T-helper 17 cell (primary cell): ENCODE measurements at regions not wholly inside any gene's neighbourhood (a gene's known extent, or its start where the extent isn't known, plus 50 kb on each side); places are given as distances from the start of the nearest gene placed in this dataset.
"Not testable (repeated sequence)": the region's sequence is repeated elsewhere in the genome, so short reads cannot be mapped to it uniquely, and the experiment has no call there.

Source experiments
- ATAC-seq: fragments of 150-1000 bp; cut with Tn5 transposase; 2 replicates; pipeline ENCODE4 v1.10.0; 2021; ENCODE audit warnings: mild to moderate bottlenecking, moderate library complexity
- DNase-seq, 3 donors: peaks; one replicate each; pipeline versions ENCODE4 v3.0.0 to v3.0.0-alpha.2; 2020 to 2021
- H3K9me3 ChIP-seq: one replicate; pipeline ENCODE4 v1.7.0; 2013; ENCODE audit warnings: low read length, mild to moderate bottlenecking; ENCODE audit not compliant: control insufficient read depth, poor library complexity, severe bottlenecking
- H3K27ac Mint-ChIP-seq: one replicate; pipeline ENCODE4 v1.8.0; 2022; ENCODE audit warnings: mild to moderate bottlenecking, moderate library complexity, mixed read lengths
- H3K27me3 Mint-ChIP-seq: one replicate; pipeline ENCODE4 v1.8.0; 2022; ENCODE audit warnings: mixed read lengths
- H3K36me3 Mint-ChIP-seq: one replicate; pipeline ENCODE4 v1.8.0; 2022; ENCODE audit warnings: low read depth, mixed read lengths
- H3K4me1 Mint-ChIP-seq: one replicate; pipeline ENCODE4 v1.8.0; 2022; ENCODE audit warnings: mild to moderate bottlenecking, mixed read lengths
- H3K4me3 Mint-ChIP-seq: one replicate; pipeline ENCODE4 v1.8.0; 2022; ENCODE audit warnings: mild to moderate bottlenecking, moderate library complexity, mixed read lengths

GRCh38 chr11:96798445-96798844, 408.6 kb downstream of the JRKL start:
- ATAC-seq: no peak
- no peak for DNase-seq
- no peaks in the 10 kb centered on the region for H3K27me3 Mint-ChIP-seq
- H3K27ac Mint-ChIP-seq: no peak overlapping the region
- no peaks in the 10 kb centered on the region for H3K36me3 Mint-ChIP-seq
- H3K9me3 ChIP-seq: no peaks in the 10 kb centered on the region
- no peak overlapping the region for H3K4me3 Mint-ChIP-seq
- no peaks in the 10 kb centered on the region for H3K4me1 Mint-ChIP-seq

DNA sequence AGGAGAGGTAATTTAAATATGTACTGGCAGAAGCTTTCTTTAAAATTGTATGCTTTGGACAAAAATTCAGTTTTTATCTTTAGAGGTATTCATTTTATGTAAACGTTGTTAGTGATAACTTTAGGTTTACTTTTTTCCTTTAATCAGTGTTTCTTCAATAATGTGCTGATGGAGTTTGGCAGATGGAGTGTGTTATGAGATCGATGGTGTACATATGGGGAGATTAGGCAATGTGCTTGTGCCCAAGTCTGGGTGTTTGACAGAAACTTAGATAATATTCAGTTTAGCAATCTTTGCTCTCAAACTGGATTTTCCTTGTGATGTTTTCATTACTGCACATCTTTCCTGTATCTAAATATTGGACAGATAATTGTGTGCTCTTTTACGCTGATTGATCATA, 425.4 kb downstream of the JRKL start:
- no peaks in the 10 kb centered on the region for H3K9me3 ChIP-seq
- Mint-ChIP-seq H3K27me3 (no peaks in the 10 kb centered on the region), H3K4me1 (no peaks in the 10 kb centered on the region), H3K36me3 (no peaks in the 10 kb centered on the region), H3K27ac (no peak overlapping the region), H3K4me3 (no peak overlapping the region)
- ATAC-seq (no peak), DNase-seq (no peak)

GRCh38 chr11:96817482-96818399, 427.9 kb downstream of the JRKL start:
- no peaks in the 10 kb centered on the region for H3K9me3 ChIP-seq
- no peak for ATAC-seq
- DNase-seq: no peak
- Mint-ChIP-seq H3K4me3 (no peak overlapping the region), H3K27me3 (no peaks in the 10 kb centered on the region), H3K4me1 (no peaks in the 10 kb centered on the region), H3K27ac (no peak overlapping the region), H3K36me3 (no peaks in the 10 kb centered on the region)

DNA sequence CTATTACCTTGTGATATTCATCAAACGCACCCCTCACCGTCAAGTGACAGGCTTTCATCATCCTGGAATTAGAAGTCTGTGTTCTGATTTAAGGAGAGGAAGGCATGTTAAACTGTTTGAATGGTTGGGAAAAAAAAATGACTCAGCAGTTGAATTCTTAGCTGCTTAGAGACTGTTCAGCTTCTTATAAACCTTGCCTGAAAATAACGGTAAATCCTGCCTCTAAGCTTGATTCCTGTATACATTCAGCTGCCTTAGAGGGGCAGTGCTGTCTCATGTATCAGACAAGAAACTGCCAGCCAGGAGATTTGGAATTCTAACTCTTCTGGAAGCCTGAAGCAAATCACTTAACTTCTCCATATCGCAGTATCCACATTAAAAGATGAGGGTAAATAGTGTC, 437.4 kb downstream of the JRKL start:
- Mint-ChIP-seq H3K27me3 (no peaks in the 10 kb centered on the region), H3K4me3 (no peak overlapping the region), H3K36me3 (no peaks in the 10 kb centered on the region), H3K27ac (no peak overlapping the region), H3K4me1 (no peaks in the 10 kb centered on the region)
- H3K9me3 ChIP-seq: no peaks in the 10 kb centered on the region
- no peak for ATAC-seq
- DNase-seq: no peak

GRCh38 chr11:96841792-96842191, 452.0 kb downstream of the JRKL start:
- ATAC-seq (no peak), DNase-seq (no peak)
- Mint-ChIP-seq H3K36me3 (no peaks in the 10 kb centered on the region), H3K27me3 (no peaks in the 10 kb centered on the region), H3K4me1 (no peaks in the 10 kb centered on the region), H3K27ac (no peak overlapping the region), H3K4me3 (no peak overlapping the region)
- no peaks in the 10 kb centered on the region for H3K9me3 ChIP-seq

DNA sequence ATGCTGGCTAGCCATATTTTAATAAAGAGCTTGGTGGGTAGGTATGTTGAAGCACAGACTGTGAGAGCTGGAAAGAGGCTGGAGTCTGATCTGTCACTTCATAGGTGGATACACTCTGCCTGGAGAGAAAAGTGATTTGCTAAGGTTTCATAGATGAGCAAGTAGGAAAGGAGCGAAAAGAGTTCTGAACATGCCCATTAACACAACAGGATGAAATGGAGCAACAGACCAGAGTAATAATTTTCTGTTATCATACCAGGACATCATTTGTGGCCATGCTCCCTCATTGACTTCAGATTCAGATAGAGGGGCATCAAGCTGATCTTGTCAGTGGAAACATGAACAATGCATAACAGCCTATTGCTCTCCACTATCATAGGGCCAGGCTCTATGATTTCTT, 452.9 kb downstream of the JRKL start:
- Mint-ChIP-seq H3K27ac (no peak overlapping the region), H3K36me3 (no peaks in the 10 kb centered on the region), H3K27me3 (no peaks in the 10 kb centered on the region), H3K4me1 (no peaks in the 10 kb centered on the region), H3K4me3 (no peak overlapping the region)
- no peak for ATAC-seq
- no peak for DNase-seq
- H3K9me3 ChIP-seq: no peaks in the 10 kb centered on the region

DNA sequence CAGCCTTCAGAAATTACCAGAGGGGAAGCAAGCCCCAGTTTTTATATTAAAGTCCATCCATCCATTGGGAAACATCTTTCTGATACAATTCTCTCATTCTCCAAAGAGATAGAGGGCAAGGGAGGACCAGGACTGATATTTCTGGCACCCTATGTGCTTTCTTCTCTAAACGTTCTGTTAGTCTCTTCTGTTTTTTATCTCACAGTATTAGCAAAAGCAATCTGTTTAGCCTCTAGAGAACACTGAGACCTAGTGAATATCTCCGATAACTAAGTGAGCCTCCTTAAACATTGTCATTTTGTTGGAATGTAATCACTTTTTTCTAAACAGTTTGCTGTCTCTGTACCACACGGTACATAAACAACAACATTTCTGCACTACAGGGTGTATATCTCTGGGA, 464.6 kb downstream of the JRKL start:
- H3K9me3 ChIP-seq: no peaks in the 10 kb centered on the region
- Mint-ChIP-seq H3K4me3 (no peak overlapping the region), H3K27me3 (no peaks in the 10 kb centered on the region), H3K4me1 (no peaks in the 10 kb centered on the region), H3K27ac (no peak overlapping the region), H3K36me3 (no peaks in the 10 kb centered on the region)
- ATAC-seq (no peak), DNase-seq (no peak)

- not testable (repeated sequence) for H3K27ac Mint-ChIP-seq, ATAC-seq, H3K4me3 Mint-ChIP-seq, DNase-seq, H3K4me1 Mint-ChIP-seq, H3K9me3 ChIP-seq, H3K27me3 Mint-ChIP-seq, H3K36me3 Mint-ChIP-seq
Measured at GRCh38 chr11:96861722-96862121, 471.9 kb downstream of the JRKL start.

GRCh38 chr11:96863520-96863919, 473.7 kb downstream of the JRKL start:
- Mint-ChIP-seq H3K4me1 (no peaks in the 10 kb centered on the region), H3K27ac (no peak overlapping the region), H3K4me3 (no peak overlapping the region), H3K27me3 (no peaks in the 10 kb centered on the region), H3K36me3 (no peaks in the 10 kb centered on the region)
- no peak for ATAC-seq
- H3K9me3 ChIP-seq: peaks cover 3% of the 10 kb centered on the region
- DNase-seq: no peak

DNA sequence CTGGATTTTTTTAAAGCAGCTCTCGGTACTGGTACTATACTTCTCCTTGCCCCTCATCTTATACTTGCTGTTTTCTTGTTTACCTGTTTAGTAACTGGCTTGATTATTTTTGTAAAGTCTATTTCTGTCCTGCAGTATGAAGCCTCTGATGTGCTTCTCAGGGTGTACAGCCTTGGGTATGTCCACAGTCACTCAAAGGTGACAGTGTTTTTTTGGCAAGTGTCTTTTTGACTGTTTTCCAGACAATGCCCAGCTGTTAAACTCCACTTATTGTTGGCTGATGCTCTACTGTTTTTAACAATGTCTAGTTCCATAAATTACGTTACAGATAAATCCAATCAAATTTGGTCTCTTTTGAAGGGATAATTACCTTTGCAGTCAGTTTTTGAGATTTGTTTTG, 475.2 kb downstream of the JRKL start:
- DNase-seq: no peak
- ATAC-seq: no peak
- Mint-ChIP-seq H3K27me3 (no peaks in the 10 kb centered on the region), H3K4me3 (no peak overlapping the region), H3K27ac (no peak overlapping the region), H3K36me3 (no peaks in the 10 kb centered on the region), H3K4me1 (no peaks in the 10 kb centered on the region)
- peaks cover 3% of the 10 kb centered on the region for H3K9me3 ChIP-seq

DNA sequence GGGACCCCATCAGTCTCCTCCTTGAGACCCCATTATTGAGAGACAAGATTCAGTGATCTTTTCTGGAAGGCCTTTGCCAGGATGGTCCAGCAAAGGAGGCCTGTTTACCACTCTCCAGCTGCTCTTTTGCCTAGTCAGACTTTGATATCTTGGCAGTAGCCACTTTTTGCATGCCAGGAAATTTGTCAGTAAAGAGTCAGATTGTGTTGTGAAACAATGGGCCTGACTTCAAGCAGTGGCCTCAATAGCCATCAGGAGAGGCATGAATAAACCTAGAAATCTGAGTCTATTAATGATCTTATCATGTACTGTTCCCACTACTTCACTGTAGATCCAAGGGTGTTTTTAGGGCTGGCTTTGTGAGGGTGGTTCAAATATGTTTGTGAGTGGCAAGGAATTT, 479.4 kb downstream of the JRKL start:
- H3K9me3 ChIP-seq: peaks cover 3% of the 10 kb centered on the region
- Mint-ChIP-seq H3K36me3 (no peaks in the 10 kb centered on the region), H3K4me1 (no peaks in the 10 kb centered on the region), H3K27ac (no peak overlapping the region), H3K27me3 (no peaks in the 10 kb centered on the region), H3K4me3 (no peak overlapping the region)
- ATAC-seq: no peak
- DNase-seq: no peak

DNA sequence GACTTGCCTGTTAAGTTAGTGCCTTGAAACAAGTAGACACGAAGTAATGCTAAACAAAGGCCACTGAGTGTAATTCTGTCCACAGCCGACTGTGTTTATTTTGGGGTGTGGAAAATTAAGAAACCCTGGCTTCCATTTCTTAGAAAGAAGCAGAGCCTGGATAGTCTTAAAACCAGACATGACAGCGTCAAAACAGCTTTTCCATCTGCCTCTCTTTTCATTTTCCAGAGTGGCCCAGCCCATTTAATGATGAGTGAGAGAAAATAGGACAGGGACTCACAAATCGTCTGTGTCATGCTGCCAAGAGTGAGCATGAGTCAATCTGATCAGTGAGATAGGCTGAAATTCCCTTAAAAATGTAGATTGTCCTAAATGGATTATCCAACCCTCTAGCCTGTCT, 485.9 kb downstream of the JRKL start:
- H3K27ac Mint-ChIP-seq: no peak overlapping the region
- ATAC-seq: no peak
- no peaks in the 10 kb centered on the region for H3K27me3 Mint-ChIP-seq
- no peak overlapping the region for H3K4me3 Mint-ChIP-seq
- no peaks in the 10 kb centered on the region for H3K9me3 ChIP-seq
- H3K4me1 Mint-ChIP-seq: no peaks in the 10 kb centered on the region
- H3K36me3 Mint-ChIP-seq: no peaks in the 10 kb centered on the region
- no peak for DNase-seq

DNA sequence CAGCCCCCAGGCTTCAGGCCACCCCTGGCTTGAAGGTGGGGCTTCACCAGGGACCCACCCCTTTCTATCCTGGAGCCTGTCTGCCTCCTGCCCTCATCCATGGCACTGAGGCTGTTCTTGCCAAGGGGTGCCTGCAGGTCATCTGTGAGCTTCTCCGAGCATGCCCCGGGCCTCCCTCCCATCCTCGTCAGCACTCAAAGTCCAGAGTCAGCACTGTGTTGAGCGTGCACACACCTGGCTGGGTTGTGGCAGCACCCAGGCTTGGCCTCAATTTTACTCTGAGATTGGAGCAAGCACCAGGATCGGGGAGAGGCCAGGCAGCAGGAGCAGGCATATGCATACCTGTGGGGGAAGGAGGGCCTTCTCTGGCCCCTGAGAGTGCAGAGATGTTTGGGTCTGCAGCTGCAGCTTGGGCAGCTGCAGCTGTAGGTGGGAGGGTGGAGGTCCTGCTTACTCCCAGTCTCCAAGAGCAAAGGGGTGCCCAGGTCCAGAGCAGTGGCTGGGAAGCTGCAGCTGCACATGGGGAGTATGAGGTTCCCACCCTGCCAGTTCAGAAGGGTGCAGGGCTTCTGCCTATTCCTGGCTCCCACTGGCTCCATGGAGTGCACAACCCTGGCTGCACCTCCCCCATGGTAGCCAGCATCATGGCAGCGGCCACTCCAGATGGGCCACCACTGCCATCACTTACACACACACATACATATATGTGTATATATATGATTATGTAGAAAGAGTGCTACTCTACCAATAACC, 488.7 kb downstream of the JRKL start:
- no peak for ATAC-seq
- Mint-ChIP-seq H3K27me3 (no peaks in the 10 kb centered on the region), H3K4me1 (no peaks in the 10 kb centered on the region), H3K4me3 (no peak overlapping the region), H3K27ac (no peak overlapping the region), H3K36me3 (no peaks in the 10 kb centered on the region)
- H3K9me3 ChIP-seq: no peaks in the 10 kb centered on the region
- no peak for DNase-seq

- H3K27ac Mint-ChIP-seq, H3K36me3 Mint-ChIP-seq, H3K27me3 Mint-ChIP-seq, DNase-seq, H3K4me1 Mint-ChIP-seq, H3K9me3 ChIP-seq, ATAC-seq, H3K4me3 Mint-ChIP-seq: not testable (repeated sequence)
Measured at GRCh38 chr11:96882622-96883021, 492.8 kb downstream of the JRKL start.
